Neural crest cell (in vitro differentiated cells): ENCODE measurements at regions not wholly inside any gene's neighbourhood (a gene's known extent, or its start where the extent isn't known, plus 50 kb on each side); places are given as distances from the start of the nearest gene placed in this dataset.

Experiments
- DNase-seq: peaks from one replicate; pipeline ENCODE4 v3.0.0; 2021; ENCODE audit warnings: low read depth, mixed read lengths, low spot score
- H3K27ac Mint-ChIP-seq: one replicate; pipeline ENCODE4 v1.8.0; 2021; ENCODE audit warnings: mild to moderate bottlenecking, mixed read lengths; ENCODE audit not compliant: unreplicated experiment
- H3K27me3 Mint-ChIP-seq: 2 replicates; pipeline ENCODE4 v1.8.0; 2021; ENCODE audit warnings: low read depth, mild to moderate bottlenecking, mixed read lengths
- H3K36me3 Mint-ChIP-seq: 2 replicates; pipeline ENCODE4 v1.8.0; 2021; ENCODE audit warnings: low read depth, mild to moderate bottlenecking, mixed read lengths
- H3K4me1 Mint-ChIP-seq: 2 replicates; pipeline ENCODE4 v1.8.0; 2021; ENCODE audit warnings: mixed read lengths
- H3K4me3 Mint-ChIP-seq: one replicate; pipeline ENCODE4 v1.8.0; 2021; ENCODE audit warnings: mild to moderate bottlenecking, mixed read lengths
- H3K9me3 Mint-ChIP-seq: 2 replicates; pipeline ENCODE4 v1.8.0; 2021; ENCODE audit warnings: mixed read lengths
- TF ChIP-seq, protein P1 (sequence below): fragments of 200-600 bp; sonication (generic); conservative IDR thresholded peaks from 2 replicates; pipeline ENCODE4 v1.5.0; 2021; ENCODE audit warnings: antibody characterized with exemption, mild to moderate bottlenecking

- TF ChIP-seq, protein P1, sequence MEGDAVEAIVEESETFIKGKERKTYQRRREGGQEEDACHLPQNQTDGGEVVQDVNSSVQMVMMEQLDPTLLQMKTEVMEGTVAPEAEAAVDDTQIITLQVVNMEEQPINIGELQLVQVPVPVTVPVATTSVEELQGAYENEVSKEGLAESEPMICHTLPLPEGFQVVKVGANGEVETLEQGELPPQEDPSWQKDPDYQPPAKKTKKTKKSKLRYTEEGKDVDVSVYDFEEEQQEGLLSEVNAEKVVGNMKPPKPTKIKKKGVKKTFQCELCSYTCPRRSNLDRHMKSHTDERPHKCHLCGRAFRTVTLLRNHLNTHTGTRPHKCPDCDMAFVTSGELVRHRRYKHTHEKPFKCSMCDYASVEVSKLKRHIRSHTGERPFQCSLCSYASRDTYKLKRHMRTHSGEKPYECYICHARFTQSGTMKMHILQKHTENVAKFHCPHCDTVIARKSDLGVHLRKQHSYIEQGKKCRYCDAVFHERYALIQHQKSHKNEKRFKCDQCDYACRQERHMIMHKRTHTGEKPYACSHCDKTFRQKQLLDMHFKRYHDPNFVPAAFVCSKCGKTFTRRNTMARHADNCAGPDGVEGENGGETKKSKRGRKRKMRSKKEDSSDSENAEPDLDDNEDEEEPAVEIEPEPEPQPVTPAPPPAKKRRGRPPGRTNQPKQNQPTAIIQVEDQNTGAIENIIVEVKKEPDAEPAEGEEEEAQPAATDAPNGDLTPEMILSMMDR = no peak
- Mint-ChIP-seq H3K4me3 (no peak overlapping the region), H3K27ac (no peak overlapping the region), H3K36me3 (no peaks in the 10 kb centered on the region), H3K4me1 (peaks cover 11% of the 10 kb centered on the region), H3K9me3 (no peaks in the 10 kb centered on the region), H3K27me3 (peaks cover 29% of the 10 kb centered on the region)
- no peak for DNase-seq
Observed at GRCh38 chr1:29852248-29852647, 615.9 kb downstream of the PTPRU start.

DNA sequence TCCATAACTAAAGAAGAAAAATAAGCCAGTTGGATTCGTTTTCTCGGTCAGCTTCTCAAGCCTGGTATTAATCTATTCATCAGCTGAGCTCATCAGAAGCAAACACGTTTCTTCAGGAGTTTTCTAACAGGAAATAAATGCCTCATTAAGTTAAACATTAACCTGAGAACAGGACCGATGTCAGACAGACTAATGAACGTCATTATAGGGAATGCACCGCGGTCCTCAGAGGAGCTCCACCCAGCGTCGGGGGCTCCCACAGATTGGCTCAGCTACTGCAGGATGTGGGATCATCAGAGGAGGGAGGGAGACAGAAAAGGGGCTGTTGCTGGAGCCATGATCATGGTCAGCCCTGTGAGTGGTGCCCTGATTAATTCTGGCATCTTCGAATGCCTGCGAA is 615.4 kb downstream of the PTPRU start:
- TF ChIP-seq, protein P1 = no peak

DNA sequence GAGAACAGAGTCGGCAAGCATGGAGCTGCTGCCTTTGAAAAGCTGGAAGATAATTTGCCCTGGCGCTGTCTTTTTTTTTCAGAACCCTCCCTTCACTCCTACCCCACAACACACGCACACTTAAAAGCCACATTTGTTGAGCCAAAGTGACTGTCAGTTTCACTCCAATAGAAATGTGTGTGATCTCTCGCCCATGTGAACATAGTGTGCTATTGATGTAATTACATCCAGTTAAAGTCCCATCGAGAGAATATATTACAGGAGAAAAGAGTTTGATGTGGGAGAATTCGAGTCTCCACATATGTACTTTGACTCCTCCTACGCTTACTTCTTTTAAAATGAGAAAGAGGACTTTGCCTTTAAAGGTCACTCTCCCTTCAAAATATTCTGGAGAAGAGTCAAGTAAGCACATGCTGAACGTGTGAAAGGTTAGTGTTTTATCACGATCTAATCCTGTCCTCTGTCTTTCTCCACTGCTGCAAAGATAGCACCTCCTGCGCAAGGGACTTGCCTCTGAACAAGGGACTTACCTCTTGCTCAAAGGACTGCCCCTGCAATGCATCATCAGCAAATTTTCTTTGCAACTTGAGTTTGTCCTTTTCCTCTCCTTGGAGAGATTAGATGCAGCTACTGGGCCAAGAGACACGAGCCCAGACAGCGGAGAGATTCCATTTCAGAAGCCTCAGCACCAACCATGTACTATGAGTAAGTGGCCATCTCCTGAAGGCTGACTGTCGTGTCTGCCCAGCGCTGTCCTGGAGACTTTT is 613.9 kb downstream of the PTPRU start:
- Mint-ChIP-seq H3K4me3 (no peak overlapping the region), H3K4me1 (peaks cover 6% of the 10 kb centered on the region), H3K36me3 (no peaks in the 10 kb centered on the region), H3K27ac (no peak overlapping the region), H3K9me3 (no peaks in the 10 kb centered on the region), H3K27me3 (peaks cover 27% of the 10 kb centered on the region)
- no peak for DNase-seq
- TF ChIP-seq, protein P1 = no peak

More for the DNA sequence above, 615.4 kb downstream of the PTPRU start:
- H3K4me1 Mint-ChIP-seq = peaks cover 11% of the 10 kb centered on the region
- peaks cover 30% of the 10 kb centered on the region for H3K27me3 Mint-ChIP-seq
- H3K36me3 Mint-ChIP-seq = no peaks in the 10 kb centered on the region
- H3K9me3 Mint-ChIP-seq = no peaks in the 10 kb centered on the region
- H3K27ac Mint-ChIP-seq = no peak overlapping the region
- DNase-seq = no peak
- no peak overlapping the region for H3K4me3 Mint-ChIP-seq

- Mint-ChIP-seq H3K36me3 (no peaks in the 10 kb centered on the region), H3K27ac (no peak overlapping the region), H3K27me3 (peaks cover 22% of the 10 kb centered on the region), H3K4me3 (no peak overlapping the region), H3K9me3 (no peaks in the 10 kb centered on the region), H3K4me1 (peaks cover 4% of the 10 kb centered on the region)
- DNase-seq = peak; percentile 37
- TF ChIP-seq, protein P1 = peak; percentile 61
Observed at GRCh38 chr1:29849038-29849750, 612.9 kb downstream of the PTPRU start.

DNA sequence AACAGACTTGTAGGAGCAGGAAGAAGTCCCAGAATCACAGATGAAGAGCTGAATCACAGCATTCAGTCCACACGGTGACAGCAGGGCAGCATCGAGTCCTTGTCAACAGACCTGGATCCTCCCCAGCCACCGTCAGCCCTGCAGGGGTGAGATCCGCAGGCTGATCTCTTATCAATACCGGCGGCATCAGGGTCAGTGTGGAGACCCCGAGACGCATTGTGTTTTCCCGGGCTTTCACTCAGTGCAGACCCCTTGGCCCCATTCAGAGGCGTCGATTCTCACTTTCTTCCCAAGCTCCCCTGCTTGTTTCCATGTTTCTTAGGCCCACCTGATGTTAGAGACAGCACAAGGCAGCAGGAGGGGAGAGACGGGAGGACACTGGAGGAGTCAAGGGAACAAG is 609.6 kb downstream of the PTPRU start:
- Mint-ChIP-seq H3K4me3 (no peak overlapping the region), H3K9me3 (peaks cover 9% of the 10 kb centered on the region), H3K4me1 (peaks cover 4% of the 10 kb centered on the region), H3K36me3 (peaks cover 3% of the 10 kb centered on the region), H3K27me3 (peaks cover 32% of the 10 kb centered on the region), H3K27ac (no peak overlapping the region)
- TF ChIP-seq, protein P1 = no peak
- no peak for DNase-seq
